ENCODE measurements at regions not wholly inside any gene's neighbourhood (a gene's known extent, or its start where the extent isn't known, plus 50 kb on each side); places are given as distances from the start of the nearest gene placed in this dataset.

DNA sequence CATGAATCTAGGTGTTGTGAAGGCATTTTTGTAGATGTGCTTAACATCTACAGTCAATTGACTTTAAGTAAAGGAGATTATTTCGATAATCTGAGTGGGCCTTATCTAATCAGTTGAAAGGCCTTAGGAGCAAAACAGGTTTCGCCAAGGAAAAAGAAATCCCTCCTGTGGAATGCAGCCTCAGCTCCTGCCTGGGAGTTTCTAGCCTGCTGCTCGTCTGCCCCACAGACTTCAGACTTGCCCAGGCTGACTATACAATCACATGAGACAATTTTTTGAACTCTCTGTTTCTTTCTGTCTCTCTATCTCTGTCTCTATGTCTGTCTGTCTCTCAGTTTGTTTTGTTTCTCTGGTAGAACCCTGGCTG is 312.5 kb downstream of the OLFM4 start:
- Histone ChIP-seq H3K36me3 (no peaks in the 10 kb centered on the region), H3K9me3 (no peaks in the 10 kb centered on the region), H3K27ac (no peak overlapping the region), H3K4me1 (no peaks in the 10 kb centered on the region), H3K27me3 (no peaks in the 10 kb centered on the region), H3K4me3 (no peak overlapping the region)
- intact Hi-C loops (cut with DNase I) = no loop called here
- 37 to 57% methylated on average over 3 of the region's 3 CpGs for WGBS, 2 donors
- no peak for DNase-seq
- ATAC-seq = no peak
- TF ChIP-seq, protein P1, sequence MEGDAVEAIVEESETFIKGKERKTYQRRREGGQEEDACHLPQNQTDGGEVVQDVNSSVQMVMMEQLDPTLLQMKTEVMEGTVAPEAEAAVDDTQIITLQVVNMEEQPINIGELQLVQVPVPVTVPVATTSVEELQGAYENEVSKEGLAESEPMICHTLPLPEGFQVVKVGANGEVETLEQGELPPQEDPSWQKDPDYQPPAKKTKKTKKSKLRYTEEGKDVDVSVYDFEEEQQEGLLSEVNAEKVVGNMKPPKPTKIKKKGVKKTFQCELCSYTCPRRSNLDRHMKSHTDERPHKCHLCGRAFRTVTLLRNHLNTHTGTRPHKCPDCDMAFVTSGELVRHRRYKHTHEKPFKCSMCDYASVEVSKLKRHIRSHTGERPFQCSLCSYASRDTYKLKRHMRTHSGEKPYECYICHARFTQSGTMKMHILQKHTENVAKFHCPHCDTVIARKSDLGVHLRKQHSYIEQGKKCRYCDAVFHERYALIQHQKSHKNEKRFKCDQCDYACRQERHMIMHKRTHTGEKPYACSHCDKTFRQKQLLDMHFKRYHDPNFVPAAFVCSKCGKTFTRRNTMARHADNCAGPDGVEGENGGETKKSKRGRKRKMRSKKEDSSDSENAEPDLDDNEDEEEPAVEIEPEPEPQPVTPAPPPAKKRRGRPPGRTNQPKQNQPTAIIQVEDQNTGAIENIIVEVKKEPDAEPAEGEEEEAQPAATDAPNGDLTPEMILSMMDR (IDR thresholded peaks at IDR 0.05) = no peak

DNA sequence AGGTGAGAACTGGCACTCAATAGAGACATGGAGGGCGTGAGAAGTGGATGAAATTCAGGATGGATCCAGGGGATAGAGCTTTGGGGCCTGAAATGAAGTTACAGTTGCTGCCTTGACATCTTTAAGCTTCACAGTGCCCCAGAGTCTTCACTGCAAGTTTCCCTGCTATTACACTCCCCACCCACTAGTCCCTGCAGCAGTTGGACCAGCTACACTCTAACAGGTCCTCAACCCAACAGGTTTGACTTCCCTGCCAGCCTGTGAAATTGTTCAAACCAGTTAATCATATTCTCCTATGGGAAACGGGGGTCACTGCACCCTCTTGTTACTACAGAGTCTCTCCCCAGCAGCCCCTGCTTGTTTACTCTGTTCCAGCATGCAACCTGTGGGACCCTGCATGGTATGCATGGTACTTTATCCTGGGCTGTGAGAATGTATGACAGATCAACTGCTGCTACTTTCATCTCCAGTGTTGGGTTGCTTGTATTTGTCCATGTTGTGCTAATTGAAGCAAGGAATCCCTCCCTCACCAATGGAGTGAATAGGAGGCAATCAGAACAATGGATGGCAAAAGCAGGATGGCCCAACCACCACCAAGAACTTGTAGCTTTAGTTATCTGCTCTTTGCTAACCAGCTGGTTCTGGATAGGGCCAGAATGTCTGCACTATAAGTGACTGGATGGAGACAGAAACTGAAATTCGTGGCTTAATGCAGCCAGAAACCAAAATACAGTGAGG is 314.2 kb downstream of the OLFM4 start:
- no peak overlapping the region for H3K4me3 ChIP-seq
- no peaks in the 10 kb centered on the region for H3K4me1 ChIP-seq
- TF ChIP-seq, protein P1 (IDR thresholded peaks at IDR 0.05) = no peak
- H3K27me3 ChIP-seq = no peaks in the 10 kb centered on the region
- H3K9me3 ChIP-seq = no peaks in the 10 kb centered on the region
- no peak overlapping the region for H3K27ac ChIP-seq
- no peak for ATAC-seq
- no peak for DNase-seq
- intact Hi-C loops (cut with DNase I) = no loop called here
- no peaks in the 10 kb centered on the region for H3K36me3 ChIP-seq
- WGBS, 2 donors = 45 to 46% methylated on average over 3 of the region's 3 CpGs

DNA sequence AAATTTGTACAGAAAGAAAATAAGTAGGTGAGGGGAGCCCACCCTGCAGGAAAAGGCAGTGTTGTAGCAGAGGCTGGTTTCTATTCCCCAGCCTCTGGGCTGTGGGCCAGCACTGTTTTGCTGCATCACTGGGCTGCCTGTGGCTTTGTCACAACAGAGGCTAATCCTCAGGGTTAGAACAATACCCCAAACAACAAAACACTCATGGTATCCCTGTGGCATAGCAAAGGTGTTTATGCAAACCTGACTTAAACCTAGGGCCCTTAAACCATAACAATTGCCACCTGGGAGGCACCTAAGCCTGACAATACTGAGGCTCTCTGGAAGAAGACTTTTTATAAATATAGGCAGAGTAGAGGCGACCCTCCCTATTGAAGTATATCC is 314.7 kb downstream of the OLFM4 start:
- H3K4me3 ChIP-seq = no peak overlapping the region
- no peaks in the 10 kb centered on the region for H3K4me1 ChIP-seq
- no peaks in the 10 kb centered on the region for H3K27me3 ChIP-seq
- no peaks in the 10 kb centered on the region for H3K9me3 ChIP-seq
- ATAC-seq (no peak), DNase-seq (no peak)
- no peaks in the 10 kb centered on the region for H3K36me3 ChIP-seq
- WGBS, 2 donors = 64 to 83% methylated on average over 1 of the region's 1 CpG
- no peak overlapping the region for H3K27ac ChIP-seq
- TF ChIP-seq, protein P1 (IDR thresholded peaks at IDR 0.05) = no peak
- intact Hi-C loops (cut with DNase I) = no loop called here

DNA sequence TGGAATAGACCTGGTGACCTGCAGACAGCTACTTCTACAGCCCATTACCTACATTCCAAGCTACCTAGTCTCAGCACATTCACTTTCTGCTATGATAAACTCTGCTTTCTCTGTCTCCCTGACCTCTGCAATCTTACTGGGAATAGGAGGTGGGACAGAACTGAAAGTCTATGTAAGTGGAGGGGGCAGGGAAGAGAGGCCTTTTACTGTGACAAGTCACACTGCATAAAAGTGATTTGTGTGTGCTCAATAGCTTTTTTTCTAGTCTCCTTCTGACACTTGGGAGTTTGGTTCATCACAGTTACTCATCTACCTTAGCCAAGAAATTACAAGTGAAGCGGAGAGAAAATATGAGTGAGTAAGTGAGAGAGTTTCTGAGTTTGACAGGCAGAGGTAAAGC is 322.4 kb downstream of the OLFM4 start:
- H3K4me1 ChIP-seq = no peaks in the 10 kb centered on the region
- no peaks in the 10 kb centered on the region for H3K36me3 ChIP-seq
- H3K4me3 ChIP-seq = no peak overlapping the region
- no peak overlapping the region for H3K27ac ChIP-seq
- WGBS, 2 donors = 85 to 97% methylated on average over 1 of the region's 1 CpG
- no peaks in the 10 kb centered on the region for H3K9me3 ChIP-seq
- TF ChIP-seq, protein P1 (IDR thresholded peaks at IDR 0.05) = no peak
- H3K27me3 ChIP-seq = peaks cover 0 to 5% (median 0%) of the 10 kb centered on the region in 7 donors
- intact Hi-C loops (cut with DNase I) = no loop called here
- DNase-seq (no peak), ATAC-seq (no peak)
